Stimulated activated CD4-positive, alpha-beta T cell treated with anti-CD3 and anti-CD28 coated beads, Interleukin-12 subunit alpha, Interleukin-12 subunit beta, amount 100 ng/mL, for 48 hours (primary cell): ENCODE measurements at regions not wholly inside any gene's neighbourhood (a gene's known extent, or its start where the extent isn't known, plus 50 kb on each side); places are given as distances from the start of the nearest gene placed in this dataset.
"Not testable (repeated sequence)": the region's sequence is repeated elsewhere in the genome, so short reads cannot be mapped to it uniquely, and the experiment has no call there.

ENCODE experiments used
- DNase-seq, 3 donors: peaks; one replicate each; pipeline ENCODE4 v3.0.0-alpha.2; 2020; ENCODE audit warnings: low read depth in 2 of 3, low spot score in 1 of 3

GRCh38 chr2:6103372-6103771 lies 411.2 kb downstream of the SOX11 start:
- DNase-seq: no peak

GRCh38 chr2:6103949-6104348 lies 411.8 kb downstream of the SOX11 start:
- no peak for DNase-seq

GRCh38 chr2:6107290-6107689 lies 415.1 kb downstream of the SOX11 start:
- DNase-seq: no peak

- no peak for DNase-seq
Observed at GRCh38 chr2:6109831-6110230, 417.6 kb downstream of the SOX11 start.

- no peak for DNase-seq
Observed at GRCh38 chr2:6111781-6112261, 419.6 kb downstream of the SOX11 start.

GRCh38 chr2:6113786-6114185 lies 421.6 kb downstream of the SOX11 start:
- DNase-seq: no peak

GRCh38 chr2:6127718-6128117 lies 435.5 kb downstream of the SOX11 start:
- DNase-seq: no peak

GRCh38 chr2:6139142-6139541 lies 447.0 kb downstream of the SOX11 start:
- DNase-seq: no peak

- no peak for DNase-seq
Observed at GRCh38 chr2:6139916-6140315, 447.7 kb downstream of the SOX11 start.

- no peak for DNase-seq
Observed at GRCh38 chr2:6140509-6140908, 448.3 kb downstream of the SOX11 start.

- DNase-seq: no peak
Observed at GRCh38 chr2:6143812-6144211, 451.6 kb downstream of the SOX11 start.

GRCh38 chr2:6147215-6147614 lies 455.0 kb downstream of the SOX11 start:
- not testable (repeated sequence) for DNase-seq

- DNase-seq: no peak
Observed at GRCh38 chr2:6148882-6149281, 456.7 kb downstream of the SOX11 start.

GRCh38 chr2:6159606-6160005 lies 467.4 kb downstream of the SOX11 start:
- no peak for DNase-seq

GRCh38 chr2:6163932-6164331 lies 471.7 kb downstream of the SOX11 start:
- no peak for DNase-seq

- no peak for DNase-seq
Observed at GRCh38 chr2:6164986-6165747, 473.0 kb downstream of the SOX11 start.

GRCh38 chr2:6167592-6168138 lies 475.5 kb downstream of the SOX11 start:
- no peak for DNase-seq

GRCh38 chr2:6168485-6168884 lies 476.3 kb downstream of the SOX11 start:
- no peak for DNase-seq

- no peak for DNase-seq
Observed at GRCh38 chr2:6171294-6171693, 479.1 kb downstream of the SOX11 start.

- DNase-seq: no peak
Observed at GRCh38 chr2:6177811-6178210, 485.6 kb downstream of the SOX11 start.

- DNase-seq: no peak
Observed at GRCh38 chr2:6181525-6181924, 489.3 kb downstream of the SOX11 start.

GRCh38 chr2:6181926-6182325 lies 489.7 kb downstream of the SOX11 start:
- no peak for DNase-seq

- DNase-seq: no peak
Observed at GRCh38 chr2:6183226-6183625, 491.0 kb downstream of the SOX11 start.
